Lung (tissue), 11 donors: ENCODE measurements at regions not wholly inside any gene's neighbourhood (a gene's known extent, or its start where the extent isn't known, plus 50 kb on each side); places are given as distances from the start of the nearest gene placed in this dataset.
A peak's percentile ranks its signal among the peaks of the same experiment; 100 is the strongest.

ENCODE experiments used
- ATAC-seq: fragments of 200-7000 bp; cut with Tn5 transposase; one replicate; pipeline ENCODE4 v1.9.1; 2020; ENCODE audit warnings: moderate number of reproducible peaks; ENCODE audit not compliant: insufficient read depth, low FRiP score
- DNase-seq, 3 donors: peaks; one replicate each; pipeline ENCODE4 v3.0.0-alpha.2; 2013 to 2017
- H3K27ac ChIP-seq, 2 donors: one replicate each; pipeline ENCODE4 v1.5.1; 2013; ENCODE audit warnings: mild to moderate bottlenecking in 2 of 2, moderate library complexity in 2 of 2, control low read depth in 1 of 2, inconsistent platforms in 1 of 2, low read depth in 1 of 2, low read length in 1 of 2
- H3K27me3 ChIP-seq, 3 donors: one replicate each; pipeline ENCODE4 v1.5.1; 2013; ENCODE audit warnings: low read length in 2 of 3; ENCODE audit not compliant: control insufficient read depth in 3 of 3, insufficient read depth in 3 of 3
- H3K36me3 ChIP-seq, 4 donors: one replicate each; pipeline ENCODE4 v1.5.1; 2013; ENCODE audit warnings: low read length in 4 of 4, mild to moderate bottlenecking in 1 of 4, moderate library complexity in 1 of 4; ENCODE audit not compliant: control insufficient read depth in 4 of 4, insufficient read depth in 4 of 4
- H3K4me1 ChIP-seq, 5 donors: one replicate each; pipeline ENCODE4 v1.5.1; 2013; ENCODE audit warnings: low read length in 5 of 5, mild to moderate bottlenecking in 2 of 5, moderate library complexity in 1 of 5; ENCODE audit not compliant: control insufficient read depth in 5 of 5, insufficient read depth in 5 of 5
- H3K4me3 ChIP-seq: one replicate; pipeline ENCODE4 v1.5.1; 2013; ENCODE audit warnings: mild to moderate bottlenecking, control low read depth, moderate library complexity
- H3K9ac ChIP-seq, 2 donors: one replicate each; pipeline ENCODE4 v1.5.1; 2013; ENCODE audit warnings: low read length in 2 of 2, control low read depth in 1 of 2; ENCODE audit not compliant: insufficient read depth in 1 of 2
- H3K9me3 ChIP-seq, 4 donors: one replicate each; pipeline ENCODE4 v1.5.1; 2013; ENCODE audit warnings: low read length in 3 of 4, mild to moderate bottlenecking in 1 of 4, moderate library complexity in 1 of 4; ENCODE audit not compliant: control insufficient read depth in 4 of 4, insufficient read depth in 3 of 4
- WGBS, 2 donors: extraction: QIAGEN DNeasy Blood & Tissue Kit; methylation state at CpG; one replicate each; pipeline ENCODE4 v1.1.7; 2013; 5-methylcytosine and 5-hydroxymethylcytosine counted together
- TF ChIP-seq, protein P1 (sequence below): IDR thresholded peaks from 2 replicates; pipeline ENCODE4 v1.5.1; 2012; ENCODE audit warnings: mild to moderate bottlenecking; ENCODE audit errors: control extremely low read depth, extremely low read depth
- donor health status: control.
- donor health status: control.
- donor health status: Bipolar disorder and iron deficiency.
- donor health status: healthy.
- donor health status: DM: yes; HTN: yes; CAD: no.

DNA sequence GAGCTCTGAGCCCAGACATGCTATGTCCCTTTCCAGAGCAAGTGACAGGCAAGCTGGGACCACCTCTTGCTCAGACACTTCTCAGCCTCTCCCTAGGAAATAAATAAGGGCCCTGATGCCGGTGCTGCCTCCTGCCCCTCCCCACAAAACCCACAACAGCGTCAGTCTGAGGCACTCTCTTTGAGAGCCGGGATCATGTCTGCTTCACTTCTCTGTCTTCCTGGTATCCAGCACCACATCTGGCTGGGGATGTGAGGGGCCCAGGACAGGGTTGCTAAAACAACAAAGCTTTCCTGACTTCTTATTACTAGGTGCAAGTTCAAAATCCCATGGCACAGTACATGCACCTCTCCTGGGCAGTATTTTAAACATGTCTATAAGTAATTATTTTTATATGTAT is 103.9 kb upstream of the GLI2 start:
- Histone ChIP-seq H3K9me3 (peaks cover 0 to 8% (median 2%) of the 10 kb centered on the region in 4 donors), H3K27me3 (no peaks in the 10 kb centered on the region), H3K4me3 (no peak overlapping the region), H3K9ac (peak overlapping the region in 1 of 2 donors; percentile 29), H3K27ac (no peak overlapping the region), H3K36me3 (no peaks in the 10 kb centered on the region), H3K4me1 (peaks cover 0 to 35% (median 2%) of the 10 kb centered on the region in 5 donors)
- no peak for ATAC-seq
- 52 to 55% methylated on average over 3 of the region's 3 CpGs for WGBS, 2 donors
- peak; percentile 45 to 62 (median 57) for DNase-seq
- TF ChIP-seq, protein P1, sequence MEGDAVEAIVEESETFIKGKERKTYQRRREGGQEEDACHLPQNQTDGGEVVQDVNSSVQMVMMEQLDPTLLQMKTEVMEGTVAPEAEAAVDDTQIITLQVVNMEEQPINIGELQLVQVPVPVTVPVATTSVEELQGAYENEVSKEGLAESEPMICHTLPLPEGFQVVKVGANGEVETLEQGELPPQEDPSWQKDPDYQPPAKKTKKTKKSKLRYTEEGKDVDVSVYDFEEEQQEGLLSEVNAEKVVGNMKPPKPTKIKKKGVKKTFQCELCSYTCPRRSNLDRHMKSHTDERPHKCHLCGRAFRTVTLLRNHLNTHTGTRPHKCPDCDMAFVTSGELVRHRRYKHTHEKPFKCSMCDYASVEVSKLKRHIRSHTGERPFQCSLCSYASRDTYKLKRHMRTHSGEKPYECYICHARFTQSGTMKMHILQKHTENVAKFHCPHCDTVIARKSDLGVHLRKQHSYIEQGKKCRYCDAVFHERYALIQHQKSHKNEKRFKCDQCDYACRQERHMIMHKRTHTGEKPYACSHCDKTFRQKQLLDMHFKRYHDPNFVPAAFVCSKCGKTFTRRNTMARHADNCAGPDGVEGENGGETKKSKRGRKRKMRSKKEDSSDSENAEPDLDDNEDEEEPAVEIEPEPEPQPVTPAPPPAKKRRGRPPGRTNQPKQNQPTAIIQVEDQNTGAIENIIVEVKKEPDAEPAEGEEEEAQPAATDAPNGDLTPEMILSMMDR = no peak

DNA sequence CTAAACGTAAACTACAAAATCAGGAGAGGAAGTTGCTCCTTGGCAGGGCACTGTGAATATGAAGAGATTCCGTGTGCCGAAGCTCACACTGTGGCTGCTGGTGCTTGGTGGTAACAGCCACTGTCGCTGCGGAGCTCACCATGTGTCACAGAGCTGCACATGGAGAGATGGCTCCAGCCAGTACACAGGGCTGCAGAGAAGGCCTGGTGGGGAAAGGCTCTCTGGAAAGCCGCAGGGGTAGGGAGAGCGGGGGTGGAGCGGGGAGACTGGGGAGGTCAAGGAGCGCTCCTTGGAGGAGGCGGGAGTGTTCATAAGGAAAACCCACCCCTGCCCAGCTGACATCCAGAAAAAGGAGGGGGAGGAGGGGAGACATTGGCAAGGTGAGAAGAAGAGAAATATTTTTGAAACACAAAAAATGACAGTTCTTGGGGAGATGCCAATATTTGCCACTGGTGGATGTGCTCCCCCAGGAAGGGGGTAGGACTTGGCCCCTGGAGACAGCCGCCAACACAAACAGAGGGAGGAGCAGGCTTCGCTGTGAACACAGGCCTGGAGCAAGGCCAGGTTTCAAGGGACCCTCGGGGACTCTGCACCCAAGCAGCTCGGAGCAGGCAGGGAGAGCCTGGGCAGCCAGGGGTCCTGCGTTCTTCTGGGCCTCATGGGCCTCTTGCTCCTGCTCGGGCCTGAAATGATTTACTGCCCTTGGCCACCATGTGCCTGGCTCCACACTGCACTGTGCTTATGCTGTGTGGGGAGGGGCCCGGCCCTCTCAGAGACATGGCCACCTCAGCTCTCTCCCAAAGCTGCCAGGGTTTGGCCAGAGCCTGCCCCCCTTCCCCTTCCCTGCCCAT is 102.6 kb upstream of the GLI2 start:
- Histone ChIP-seq H3K9me3 (peaks cover 0 to 3% (median 1%) of the 10 kb centered on the region in 4 donors), H3K27me3 (no peaks in the 10 kb centered on the region), H3K36me3 (no peaks in the 10 kb centered on the region), H3K4me3 (no peak overlapping the region), H3K9ac (no peak overlapping the region), H3K27ac (no peak overlapping the region), H3K4me1 (peaks cover 0 to 35% (median 2%) of the 10 kb centered on the region in 5 donors)
- 74 to 81% methylated on average over 17 of the region's 17 CpGs for WGBS, 2 donors
- DNase-seq (peak; percentile 68 to 74 (median 69)), ATAC-seq (no peak)
- TF ChIP-seq, protein P1 = no peak

DNA sequence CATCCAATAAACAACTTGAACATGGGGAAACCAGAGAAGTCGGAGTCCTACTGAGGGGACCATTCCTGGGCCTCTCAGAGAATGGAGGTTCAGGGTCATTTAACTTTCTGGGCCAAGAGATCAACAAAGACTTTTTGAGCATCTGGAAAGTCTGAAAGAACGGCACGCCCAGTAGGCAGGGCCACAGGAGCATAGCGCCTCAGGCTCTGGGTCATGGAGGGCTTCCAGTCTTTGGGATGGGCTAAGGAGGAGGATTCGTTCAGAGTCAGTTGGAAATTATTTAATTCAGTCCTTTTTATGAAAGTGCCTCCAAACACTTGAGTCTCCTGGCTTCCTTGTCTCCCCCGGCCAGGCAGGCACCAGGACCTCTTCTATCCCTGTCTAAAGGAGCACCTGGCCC is 101.1 kb upstream of the GLI2 start:
- H3K9ac ChIP-seq = no peak overlapping the region
- WGBS, 2 donors = 90 to 95% methylated on average over 6 of the region's 6 CpGs
- no peaks in the 10 kb centered on the region for H3K27me3 ChIP-seq
- no peak overlapping the region for H3K4me3 ChIP-seq
- no peak for ATAC-seq
- H3K4me1 ChIP-seq = peaks cover 0 to 35% (median 2%) of the 10 kb centered on the region in 5 donors
- DNase-seq = no peak
- H3K27ac ChIP-seq = no peak overlapping the region
- no peaks in the 10 kb centered on the region for H3K36me3 ChIP-seq
- TF ChIP-seq, protein P1 = no peak
- no peaks in the 10 kb centered on the region for H3K9me3 ChIP-seq
